ENCODE measurements at regions not wholly inside any gene's neighbourhood (a gene's known extent, or its start where the extent isn't known, plus 50 kb on each side); places are given as distances from the start of the nearest gene placed in this dataset.
A peak's percentile ranks its signal among the peaks of the same experiment; 100 is the strongest.

- WGBS (ENCODE audit: insufficient coverage, low lambda C conversion rate) = no CpG with 5 or more reads among the region's 5 CpGs
- H3K9me3 ChIP-seq (ENCODE audit: control insufficient read depth, low read depth, low read length) = no peaks in the 10 kb centered on the region
- H3K27ac ChIP-seq (ENCODE audit: low read length) = no peak overlapping the region
- no peak overlapping the region for H3K4me3 ChIP-seq (ENCODE audit: low read length)
- DNase-seq = no peak
- no peaks in the 10 kb centered on the region for H3K36me3 ChIP-seq (ENCODE audit: control insufficient read depth, insufficient read depth, low read length)
- H3K27me3 ChIP-seq (ENCODE audit: control insufficient read depth, insufficient read depth, low read length) = no peaks in the 10 kb centered on the region
- H3K4me1 ChIP-seq (ENCODE audit: control insufficient read depth, insufficient read depth, low read length) = peaks cover 12% of the 10 kb centered on the region
Measured at GRCh38 chr10:44193567-44194220, 191.2 kb downstream of the CXCL12 start.

DNA sequence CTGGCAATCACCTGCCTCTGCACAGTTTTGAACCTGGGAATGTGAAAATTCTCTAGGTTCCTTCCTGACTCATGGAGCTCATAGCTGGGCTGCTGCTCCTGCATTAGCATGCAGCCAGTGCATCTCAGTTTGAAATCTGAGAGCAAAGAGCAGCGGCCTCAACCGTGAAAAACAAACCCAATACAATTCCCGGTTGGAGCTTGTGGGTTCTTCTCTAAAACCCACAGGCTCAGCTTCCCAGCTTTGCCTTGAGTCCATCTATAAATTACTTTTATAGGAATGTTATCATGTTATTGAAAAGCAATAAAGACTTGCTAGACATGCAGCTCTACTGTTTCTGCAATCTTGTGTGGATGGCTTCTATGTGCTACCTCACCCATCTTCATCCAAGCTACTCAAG lies 191.7 kb downstream of the CXCL12 start:
- no peak for DNase-seq
- Histone ChIP-seq H3K27me3 (ENCODE audit: control insufficient read depth, insufficient read depth, low read length) (no peaks in the 10 kb centered on the region), H3K36me3 (ENCODE audit: control insufficient read depth, insufficient read depth, low read length) (no peaks in the 10 kb centered on the region), H3K9me3 (ENCODE audit: control insufficient read depth, low read depth, low read length) (no peaks in the 10 kb centered on the region), H3K4me3 (ENCODE audit: low read length) (no peak overlapping the region), H3K4me1 (ENCODE audit: control insufficient read depth, insufficient read depth, low read length) (peaks cover 12% of the 10 kb centered on the region), H3K27ac (ENCODE audit: low read length) (no peak overlapping the region)
- WGBS (ENCODE audit: insufficient coverage, low lambda C conversion rate) = no CpG with 5 or more reads among the region's 3 CpGs

GRCh38 chr10:44192435-44192834 lies 192.5 kb downstream of the CXCL12 start:
- DNase-seq = peak; percentile 17 to 31
- H3K9me3 ChIP-seq (ENCODE audit: control insufficient read depth, low read depth, low read length) = no peaks in the 10 kb centered on the region
- WGBS (ENCODE audit: insufficient coverage, low lambda C conversion rate) = no CpG with 5 or more reads among the region's 6 CpGs
- H3K4me3 ChIP-seq (ENCODE audit: low read length) = no peak overlapping the region
- H3K4me1 ChIP-seq (ENCODE audit: control insufficient read depth, insufficient read depth, low read length) = peaks cover 12% of the 10 kb centered on the region
- no peak overlapping the region for H3K27ac ChIP-seq (ENCODE audit: low read length)
- no peaks in the 10 kb centered on the region for H3K36me3 ChIP-seq (ENCODE audit: control insufficient read depth, insufficient read depth, low read length)
- no peaks in the 10 kb centered on the region for H3K27me3 ChIP-seq (ENCODE audit: control insufficient read depth, insufficient read depth, low read length)

DNA sequence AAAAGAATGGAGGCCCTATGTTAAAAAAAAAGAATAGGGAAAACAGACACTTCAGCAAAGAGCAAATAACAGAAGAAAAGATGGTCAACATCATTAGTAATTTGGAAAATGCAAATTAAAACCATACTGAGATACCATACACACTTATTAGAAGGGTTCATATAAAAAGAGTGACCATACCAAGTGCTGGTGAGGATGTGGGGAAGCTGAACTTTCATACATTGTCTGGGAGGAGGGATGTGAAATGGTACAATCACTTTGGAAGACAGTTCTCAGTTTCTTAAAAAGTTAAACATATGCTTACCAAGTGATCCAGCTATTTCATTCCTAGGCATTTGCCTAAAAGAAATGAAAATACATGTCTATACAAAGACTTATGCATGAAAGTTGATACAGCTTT lies 194.4 kb downstream of the CXCL12 start:
- Histone ChIP-seq H3K4me3 (ENCODE audit: low read length) (no peak overlapping the region), H3K9me3 (ENCODE audit: control insufficient read depth, low read depth, low read length) (no peaks in the 10 kb centered on the region), H3K4me1 (ENCODE audit: control insufficient read depth, insufficient read depth, low read length) (peaks cover 6% of the 10 kb centered on the region), H3K27me3 (ENCODE audit: control insufficient read depth, insufficient read depth, low read length) (no peaks in the 10 kb centered on the region), H3K36me3 (ENCODE audit: control insufficient read depth, insufficient read depth, low read length) (no peaks in the 10 kb centered on the region), H3K27ac (ENCODE audit: low read length) (no peak overlapping the region)
- no peak for DNase-seq

DNA sequence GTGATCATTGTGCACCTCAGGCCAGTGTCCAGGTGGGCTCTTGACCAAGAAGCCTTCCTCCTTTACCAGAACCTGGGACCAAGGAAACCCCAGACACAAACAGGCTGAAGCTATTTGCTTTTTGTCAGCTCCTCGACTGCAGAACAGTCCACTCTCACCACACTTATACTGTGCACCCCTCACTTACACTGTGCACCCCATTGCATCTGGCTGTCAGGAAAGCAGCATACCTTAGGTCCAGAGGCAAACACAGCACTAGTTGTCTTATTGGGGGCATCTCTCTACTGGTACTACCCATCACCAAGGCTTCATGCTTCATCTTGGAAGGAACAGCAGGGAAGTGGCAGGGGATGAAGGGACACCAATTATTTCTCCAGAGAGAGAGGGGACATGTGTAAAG lies 198.1 kb downstream of the CXCL12 start:
- no CpG with 5 or more reads among the region's 1 CpG for WGBS (ENCODE audit: insufficient coverage, low lambda C conversion rate)
- no peak overlapping the region for H3K27ac ChIP-seq (ENCODE audit: low read length)
- H3K4me1 ChIP-seq (ENCODE audit: control insufficient read depth, insufficient read depth, low read length) = no peaks in the 10 kb centered on the region
- H3K27me3 ChIP-seq (ENCODE audit: control insufficient read depth, insufficient read depth, low read length) = no peaks in the 10 kb centered on the region
- H3K9me3 ChIP-seq (ENCODE audit: control insufficient read depth, low read depth, low read length) = no peaks in the 10 kb centered on the region
- DNase-seq = no peak
- no peak overlapping the region for H3K4me3 ChIP-seq (ENCODE audit: low read length)
- no peaks in the 10 kb centered on the region for H3K36me3 ChIP-seq (ENCODE audit: control insufficient read depth, insufficient read depth, low read length)

DNA sequence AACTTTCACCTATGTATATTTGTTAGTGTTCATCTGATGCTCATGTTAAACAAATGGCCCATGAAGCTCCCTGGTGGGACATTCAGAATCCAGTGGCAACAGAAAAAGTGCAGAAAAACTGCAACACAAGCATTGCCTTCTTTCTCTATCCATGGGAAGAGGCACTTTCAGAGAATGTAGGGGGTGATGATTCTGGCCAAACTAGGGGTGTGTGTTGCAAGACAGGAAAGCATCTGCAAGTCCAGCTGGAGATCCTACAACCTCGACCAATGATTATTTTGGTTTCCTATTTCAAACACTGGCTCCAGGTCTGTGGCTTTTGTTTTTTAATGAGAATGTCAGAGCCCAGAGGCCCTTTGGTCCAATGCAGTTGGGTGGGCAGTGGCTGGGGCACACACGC lies 198.7 kb downstream of the CXCL12 start:
- Histone ChIP-seq H3K9me3 (ENCODE audit: control insufficient read depth, low read depth, low read length) (no peaks in the 10 kb centered on the region), H3K27ac (ENCODE audit: low read length) (no peak overlapping the region), H3K4me3 (ENCODE audit: low read length) (no peak overlapping the region), H3K27me3 (ENCODE audit: control insufficient read depth, insufficient read depth, low read length) (no peaks in the 10 kb centered on the region), H3K4me1 (ENCODE audit: control insufficient read depth, insufficient read depth, low read length) (no peaks in the 10 kb centered on the region), H3K36me3 (ENCODE audit: control insufficient read depth, insufficient read depth, low read length) (no peaks in the 10 kb centered on the region)
- no CpG with 5 or more reads among the region's 2 CpGs for WGBS (ENCODE audit: insufficient coverage, low lambda C conversion rate)
- no peak for DNase-seq

DNA sequence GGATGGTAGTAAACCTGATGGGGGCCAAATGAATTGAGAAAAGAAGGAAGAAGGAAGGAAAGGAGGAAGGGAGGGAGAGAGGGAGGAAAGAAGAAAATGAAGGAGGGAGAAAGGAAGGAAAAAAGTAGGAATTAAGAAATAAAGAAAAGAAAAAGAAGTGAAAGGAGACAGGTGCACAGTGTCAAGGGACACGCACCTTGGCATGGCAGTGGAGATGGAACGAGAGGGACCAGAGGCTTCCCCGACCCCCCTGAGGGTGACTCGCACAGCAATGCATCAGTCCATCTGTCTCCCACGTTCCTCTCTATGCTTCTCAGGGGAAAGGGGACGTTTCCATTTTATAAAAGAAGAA lies 199.6 kb downstream of the CXCL12 start:
- Histone ChIP-seq H3K9me3 (ENCODE audit: control insufficient read depth, low read depth, low read length) (no peaks in the 10 kb centered on the region), H3K27ac (ENCODE audit: low read length) (no peak overlapping the region), H3K4me3 (ENCODE audit: low read length) (no peak overlapping the region), H3K27me3 (ENCODE audit: control insufficient read depth, insufficient read depth, low read length) (no peaks in the 10 kb centered on the region), H3K4me1 (ENCODE audit: control insufficient read depth, insufficient read depth, low read length) (no peaks in the 10 kb centered on the region), H3K36me3 (ENCODE audit: control insufficient read depth, insufficient read depth, low read length) (no peaks in the 10 kb centered on the region)
- WGBS (ENCODE audit: insufficient coverage, low lambda C conversion rate) = 90% methylated on average over 2 of the region's 6 CpGs
- DNase-seq = no peak

GRCh38 chr10:44184633-44185314 lies 200.1 kb downstream of the CXCL12 start:
- H3K27me3 ChIP-seq (ENCODE audit: control insufficient read depth, insufficient read depth, low read length) = no peaks in the 10 kb centered on the region
- no peaks in the 10 kb centered on the region for H3K4me1 ChIP-seq (ENCODE audit: control insufficient read depth, insufficient read depth, low read length)
- H3K27ac ChIP-seq (ENCODE audit: low read length) = no peak overlapping the region
- DNase-seq = no peak
- no CpG with 5 or more reads among the region's 7 CpGs for WGBS (ENCODE audit: insufficient coverage, low lambda C conversion rate)
- H3K9me3 ChIP-seq (ENCODE audit: control insufficient read depth, low read depth, low read length) = no peaks in the 10 kb centered on the region
- H3K4me3 ChIP-seq (ENCODE audit: low read length) = no peak overlapping the region
- H3K36me3 ChIP-seq (ENCODE audit: control insufficient read depth, insufficient read depth, low read length) = no peaks in the 10 kb centered on the region

DNA sequence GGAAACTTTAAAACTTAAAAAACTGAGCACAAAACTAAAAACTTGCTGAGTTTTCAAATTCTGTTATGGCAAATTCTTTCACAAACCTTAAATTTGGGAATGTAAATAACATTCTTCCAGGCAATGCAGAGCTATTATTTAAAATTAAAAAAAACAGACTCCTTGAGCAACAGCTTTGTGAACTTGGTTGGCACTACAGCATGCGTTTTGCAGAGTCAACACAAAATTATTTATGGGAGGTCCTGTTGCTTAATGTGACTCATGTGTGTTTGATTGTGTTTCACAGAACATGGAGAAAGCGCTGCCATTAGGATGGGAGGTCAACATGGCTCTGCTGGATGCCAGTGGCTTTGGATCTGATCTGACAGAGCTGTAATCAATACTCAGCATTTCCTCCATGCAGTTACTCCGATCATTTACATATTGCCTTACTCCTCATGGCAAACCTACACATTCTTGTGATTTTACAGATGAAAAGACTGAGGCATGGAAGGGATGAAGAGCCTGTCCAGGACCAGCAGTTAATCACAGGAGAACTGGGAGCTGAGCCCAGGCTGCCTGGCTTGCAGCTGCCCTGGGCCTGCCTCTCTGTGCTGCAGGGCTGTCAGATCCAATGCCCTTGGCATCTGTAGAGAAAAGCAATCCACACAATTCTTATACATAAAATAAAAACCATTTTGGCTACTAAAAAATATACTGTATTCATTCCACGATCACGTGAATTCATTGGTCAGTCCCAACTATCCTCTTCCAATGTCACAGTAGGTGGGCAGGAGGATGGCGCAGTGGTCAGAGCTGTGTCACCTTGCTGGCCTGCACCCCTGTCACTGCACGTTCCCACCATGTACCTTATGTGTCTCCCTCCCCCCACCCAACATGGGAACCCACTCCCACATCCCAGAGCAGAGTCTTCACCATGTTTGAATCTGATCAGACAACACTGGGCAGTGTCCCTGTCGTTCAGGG lies 200.9 kb downstream of the CXCL12 start:
- Histone ChIP-seq H3K4me3 (ENCODE audit: low read length) (no peak overlapping the region), H3K27ac (ENCODE audit: low read length) (no peak overlapping the region), H3K4me1 (ENCODE audit: control insufficient read depth, insufficient read depth, low read length) (no peaks in the 10 kb centered on the region), H3K9me3 (ENCODE audit: control insufficient read depth, low read depth, low read length) (no peaks in the 10 kb centered on the region), H3K36me3 (ENCODE audit: control insufficient read depth, insufficient read depth, low read length) (no peaks in the 10 kb centered on the region), H3K27me3 (ENCODE audit: control insufficient read depth, insufficient read depth, low read length) (no peaks in the 10 kb centered on the region)
- DNase-seq = no peak
- no CpG with 5 or more reads among the region's 8 CpGs for WGBS (ENCODE audit: insufficient coverage, low lambda C conversion rate)

DNA sequence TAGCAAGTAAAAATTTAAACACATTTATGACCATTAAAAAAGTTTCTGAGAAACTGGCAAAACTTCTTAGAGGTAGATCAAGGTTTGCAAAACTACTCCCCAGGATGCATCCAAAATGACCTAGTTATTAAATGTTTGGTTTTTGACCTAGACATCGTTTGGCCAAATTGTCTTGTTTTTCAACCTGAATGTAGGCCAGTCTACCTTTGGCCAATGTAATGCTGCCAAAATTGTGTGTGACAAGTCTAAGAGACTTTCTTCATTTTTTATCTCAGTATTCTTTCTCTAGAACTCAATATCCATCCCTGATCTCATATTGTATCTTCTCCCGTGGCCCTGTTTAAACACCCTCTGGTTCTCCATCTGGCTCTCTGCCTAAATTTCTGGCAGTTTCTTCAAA lies 202.0 kb downstream of the CXCL12 start:
- DNase-seq = no peak
- Histone ChIP-seq H3K4me1 (ENCODE audit: control insufficient read depth, insufficient read depth, low read length) (no peaks in the 10 kb centered on the region), H3K4me3 (ENCODE audit: low read length) (no peak overlapping the region), H3K27ac (ENCODE audit: low read length) (no peak overlapping the region), H3K27me3 (ENCODE audit: control insufficient read depth, insufficient read depth, low read length) (no peaks in the 10 kb centered on the region), H3K9me3 (ENCODE audit: control insufficient read depth, low read depth, low read length) (no peaks in the 10 kb centered on the region), H3K36me3 (ENCODE audit: control insufficient read depth, insufficient read depth, low read length) (no peaks in the 10 kb centered on the region)
- WGBS (ENCODE audit: insufficient coverage, low lambda C conversion rate) = no CpG with 5 or more reads among the region's 2 CpGs
